ENCODE measurements at regions not wholly inside any gene's neighbourhood (a gene's known extent, or its start where the extent isn't known, plus 50 kb on each side); places are given as distances from the start of the nearest gene placed in this dataset.

DNA sequence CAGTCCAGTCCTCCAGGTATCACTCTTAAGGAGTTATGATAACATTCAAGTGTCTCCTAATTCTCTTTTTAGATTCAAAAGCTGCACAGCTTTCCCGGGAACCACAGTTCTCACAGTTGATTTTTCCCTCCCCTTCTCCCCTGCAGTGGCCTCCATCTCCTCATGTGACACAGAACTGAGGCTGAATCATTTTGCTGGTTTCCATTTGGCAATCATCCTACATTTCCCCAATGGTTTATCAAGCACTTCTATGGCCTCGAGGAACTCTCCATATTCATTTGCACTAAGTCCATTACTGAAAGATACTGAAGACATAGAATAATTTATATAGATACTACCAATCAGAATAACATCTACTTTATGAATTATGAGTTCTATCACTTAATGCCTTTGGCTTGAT, 484.9 kb downstream of the GPAM start:
- WGBS (ENCODE audit: extremely low coverage, insufficient read length, low lambda C conversion rate), result no CpG with 5 or more reads among the region's 2 CpGs
- H4K20me1 ChIP-seq (ENCODE audit: control insufficient read depth, insufficient read depth, insufficient read length), result no peaks in the 10 kb centered on the region
- no peak for DNase-seq

More for the DNA sequence above, 484.9 kb downstream of the GPAM start:
- Mint-ChIP-seq H3K27ac (no peak overlapping the region), H3K9me3 (no peaks in the 10 kb centered on the region; a peak in 1 of 5 replicates), H3K4me3 (no peak overlapping the region), H3K27me3 (ENCODE audit: low read depth) (no peaks in the 10 kb centered on the region), H3K36me3 (ENCODE audit: insufficient read depth in 1 of 3, low read depth in 3 of 3) (no peaks in the 10 kb centered on the region; a peak in 1 of 7 replicates), H3K4me1 (peaks cover 0 to 2% of the 10 kb centered on the region in 2 experiments; a peak in 1 of 4 replicates)
- Histone ChIP-seq H3K79me2 (ENCODE audit: insufficient read depth, low read length) (no peaks in the 10 kb centered on the region), H2BK5ac (ENCODE audit: insufficient read length, low read length) (no peak overlapping the region), H3T11ph (ENCODE audit: low read length) (no peak overlapping the region), H3K9ac (ENCODE audit: extremely low read depth, insufficient read length, low read length) (no peak overlapping the region), H3K79me1 (ENCODE audit: insufficient read depth, low read depth, low read length, poor library complexity, severe bottlenecking) (no peaks in the 10 kb centered on the region), H3K4me2 (ENCODE audit: insufficient read depth, insufficient read length, low read length) (no peak overlapping the region), H3K4me1 (ENCODE audit: insufficient read depth, low read length) (no peaks in the 10 kb centered on the region), H3K14ac (ENCODE audit: insufficient read depth, low read length) (no peak overlapping the region), H3K4ac (ENCODE audit: low read depth, low read length) (no peak overlapping the region), H3K23me2 (ENCODE audit: insufficient read length, low read depth, low read length, poor library complexity, severe bottlenecking) (no peaks in the 10 kb centered on the region), H4K8ac (replicated peaks; ENCODE audit: insufficient read length, low read depth, low read length) (no peak overlapping the region), H2BK120ac (ENCODE audit: low read depth, low read length, poor library complexity, severe bottlenecking) (no peak overlapping the region), H4K91ac (ENCODE audit: insufficient read length, low read depth, low read length) (no peak overlapping the region), H3K56ac (ENCODE audit: insufficient read length, low read depth, low read length) (no peak overlapping the region), H2BK12ac (ENCODE audit: insufficient read length, low read depth, low read length) (no peak overlapping the region), H2AFZ (ENCODE audit: low read length) (no peak overlapping the region), H4K5ac (ENCODE audit: insufficient read length, low read depth, low read length) (no peak overlapping the region), H2BK20ac (ENCODE audit: low read depth, low read length, poor library complexity, severe bottlenecking) (no peak overlapping the region), H2BK15ac (ENCODE audit: low read depth, low read length) (no peak overlapping the region), H3K23ac (ENCODE audit: insufficient read length, low read depth, low read length) (no peak overlapping the region), H3K27ac (ENCODE audit: insufficient read length, low read depth, low read length) (no peak overlapping the region), H3K9me3 (ENCODE audit: control insufficient read depth, low read depth, low read length) (no peaks in the 10 kb centered on the region), H2AK5ac (ENCODE audit: insufficient read length, low read length) (no peak overlapping the region), H3K18ac (ENCODE audit: insufficient read length, low read depth, low read length) (no peak overlapping the region), H3K27me3 (ENCODE audit: insufficient read depth, low read length) (no peaks in the 10 kb centered on the region; the same call in 1 of the 2 replicates)
- TF ChIP-seq, protein P1, sequence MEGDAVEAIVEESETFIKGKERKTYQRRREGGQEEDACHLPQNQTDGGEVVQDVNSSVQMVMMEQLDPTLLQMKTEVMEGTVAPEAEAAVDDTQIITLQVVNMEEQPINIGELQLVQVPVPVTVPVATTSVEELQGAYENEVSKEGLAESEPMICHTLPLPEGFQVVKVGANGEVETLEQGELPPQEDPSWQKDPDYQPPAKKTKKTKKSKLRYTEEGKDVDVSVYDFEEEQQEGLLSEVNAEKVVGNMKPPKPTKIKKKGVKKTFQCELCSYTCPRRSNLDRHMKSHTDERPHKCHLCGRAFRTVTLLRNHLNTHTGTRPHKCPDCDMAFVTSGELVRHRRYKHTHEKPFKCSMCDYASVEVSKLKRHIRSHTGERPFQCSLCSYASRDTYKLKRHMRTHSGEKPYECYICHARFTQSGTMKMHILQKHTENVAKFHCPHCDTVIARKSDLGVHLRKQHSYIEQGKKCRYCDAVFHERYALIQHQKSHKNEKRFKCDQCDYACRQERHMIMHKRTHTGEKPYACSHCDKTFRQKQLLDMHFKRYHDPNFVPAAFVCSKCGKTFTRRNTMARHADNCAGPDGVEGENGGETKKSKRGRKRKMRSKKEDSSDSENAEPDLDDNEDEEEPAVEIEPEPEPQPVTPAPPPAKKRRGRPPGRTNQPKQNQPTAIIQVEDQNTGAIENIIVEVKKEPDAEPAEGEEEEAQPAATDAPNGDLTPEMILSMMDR (conservative IDR thresholded peaks at IDR 0.05), result no peak
